Ovary (tissue), 3 donors: ENCODE measurements at regions not wholly inside any gene's neighbourhood (a gene's known extent, or its start where the extent isn't known, plus 50 kb on each side); places are given as distances from the start of the nearest gene placed in this dataset.

Experiments
- CTCF ChIP-seq, 3 donors: fragments of 450-650 bp in 2 of 3; fragments of 200-600 bp in 1 of 3; IDR thresholded peaks; one replicate each; pipeline versions ENCODE4 v1.5.1 to v1.8.0; 2016 to 2022; ENCODE audit warnings: antibody characterized with exemption in 3 of 3, mild to moderate bottlenecking in 1 of 3
- EP300 ChIP-seq: sonication (generic); formaldehyde crosslinking; IDR thresholded peaks from one replicate; pipeline ENCODE4 v1.6.1; 2017; ENCODE audit warnings: antibody characterized with exemption
- POLR2A ChIP-seq: fragments of 450-650 bp; IDR thresholded peaks from one replicate; pipeline ENCODE4 v1.6.1; 2017; ENCODE audit warnings: antibody characterized with exemption, mild to moderate bottlenecking, moderate library complexity
- donor health status: DM: no; HTN: no; CAD: no.

GRCh38 chr2:212728717-212729116 is 190.1 kb upstream of the ERBB4 start:
- TF ChIP-seq CTCF (IDR thresholded peaks at IDR 0.05), result no peak
- no peak for TF ChIP-seq POLR2A
- no peak for TF ChIP-seq EP300
